Iris pigment epithelial cell (primary cell): ENCODE measurements at regions not wholly inside any gene's neighbourhood (a gene's known extent, or its start where the extent isn't known, plus 50 kb on each side); places are given as distances from the start of the nearest gene placed in this dataset.
"Not testable (repeated sequence)": the region's sequence is repeated elsewhere in the genome, so short reads cannot be mapped to it uniquely, and the experiment has no call there.

Source experiments
- DNase-seq: peaks from one replicate; pipeline ENCODE4 v3.0.0-alpha.2; 2011; ENCODE audit warnings: low read depth

DNA sequence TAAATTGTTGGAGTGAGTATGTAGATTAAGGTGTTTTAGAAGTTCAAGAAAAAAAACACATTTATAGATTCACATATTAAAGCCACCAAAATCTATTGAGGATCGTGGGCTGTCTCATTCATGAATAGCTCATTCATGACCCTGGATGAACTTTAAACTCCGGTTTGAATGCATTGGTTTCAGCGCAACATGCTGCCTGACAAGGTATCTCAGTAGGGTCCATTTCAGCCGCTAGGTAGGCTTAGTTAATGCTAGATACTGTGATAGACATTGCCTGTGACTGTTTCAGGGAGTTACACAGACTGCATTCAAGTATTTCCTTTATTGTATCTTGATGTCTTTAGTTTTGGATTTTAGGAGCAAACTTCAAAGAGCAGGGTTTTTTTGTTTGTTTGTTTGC is 140.5 kb upstream of the POGK start:
- DNase-seq: no peak

DNA sequence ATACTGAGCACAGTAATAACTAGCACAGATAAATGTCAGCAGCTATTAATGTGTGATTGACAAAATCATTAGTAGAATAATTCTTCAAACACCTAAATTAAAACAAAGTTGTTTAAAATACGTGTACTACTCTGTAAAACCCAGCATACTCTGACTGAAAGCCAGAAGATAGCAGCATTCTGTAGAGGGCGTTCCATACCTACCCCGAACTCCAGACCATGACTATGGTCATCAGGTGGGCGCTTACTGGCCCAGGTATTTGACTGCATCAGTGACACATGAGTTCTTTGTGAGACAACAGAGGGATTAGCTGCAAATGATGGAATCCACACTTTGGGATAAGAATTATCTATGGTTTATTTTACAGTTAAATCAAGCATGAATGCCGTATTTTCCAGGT is 139.7 kb upstream of the POGK start:
- DNase-seq: no peak

DNA sequence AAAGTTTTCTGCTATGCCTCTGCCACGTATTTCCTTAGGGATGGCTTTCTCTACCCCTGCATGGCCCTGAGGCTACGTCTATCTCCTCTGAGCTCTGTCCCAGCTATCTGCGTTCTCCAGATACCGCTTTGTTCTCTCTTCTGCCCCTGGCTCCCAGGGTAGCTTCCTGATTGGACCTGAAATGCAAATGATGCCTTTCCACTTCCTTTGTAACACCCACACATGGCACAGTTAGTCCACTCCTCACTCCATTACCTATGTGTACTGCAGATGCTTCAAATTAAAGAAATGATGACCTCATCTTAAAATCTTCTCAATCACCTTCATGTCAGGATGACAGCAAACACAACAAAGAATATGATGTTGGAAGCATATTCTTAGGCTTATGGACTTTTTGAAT is 138.6 kb upstream of the POGK start:
- DNase-seq: no peak

DNA sequence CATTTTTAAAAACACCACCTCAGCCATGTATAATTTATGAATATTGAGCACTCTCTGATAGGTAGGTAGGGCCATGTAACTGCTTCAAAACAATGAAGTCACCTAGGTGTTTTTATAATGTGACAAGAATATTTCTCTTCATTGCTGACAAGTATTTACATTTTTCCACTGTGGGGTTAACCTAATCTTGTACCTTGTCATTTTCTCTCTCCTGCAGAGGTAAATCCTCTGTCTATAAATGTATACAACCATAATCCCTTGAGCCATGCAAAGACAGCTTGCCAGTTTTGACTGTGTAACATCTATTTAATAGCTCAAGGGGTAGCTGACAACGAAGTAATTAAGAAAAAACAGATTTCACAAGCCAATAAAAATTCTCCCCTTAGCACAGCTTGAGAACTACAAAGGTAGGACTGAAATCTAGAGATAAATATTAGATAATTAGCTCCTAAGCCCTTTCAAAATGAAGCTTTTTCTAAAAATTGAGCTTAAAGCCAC is 137.6 kb upstream of the POGK start:
- no peak for DNase-seq

DNA sequence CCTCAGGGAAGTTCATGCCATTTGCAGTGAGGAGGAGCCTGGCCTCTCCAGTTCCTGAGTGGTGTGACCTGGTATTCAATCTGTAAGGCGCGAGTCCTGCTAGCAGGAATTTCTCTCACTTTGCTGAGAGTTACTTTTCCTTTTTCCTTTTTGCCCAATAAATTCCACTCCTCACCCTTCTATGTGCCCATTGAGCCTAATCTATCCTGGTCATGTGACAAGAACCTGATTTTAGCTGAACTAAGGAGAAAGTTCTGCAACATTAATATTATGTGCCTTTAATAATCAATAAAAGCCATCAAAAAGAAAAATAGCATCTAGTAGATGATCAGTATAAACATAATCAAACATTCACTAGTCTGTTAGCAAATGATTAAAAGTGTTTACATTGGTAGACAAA is 136.1 kb upstream of the POGK start:
- DNase-seq: no peak

DNA sequence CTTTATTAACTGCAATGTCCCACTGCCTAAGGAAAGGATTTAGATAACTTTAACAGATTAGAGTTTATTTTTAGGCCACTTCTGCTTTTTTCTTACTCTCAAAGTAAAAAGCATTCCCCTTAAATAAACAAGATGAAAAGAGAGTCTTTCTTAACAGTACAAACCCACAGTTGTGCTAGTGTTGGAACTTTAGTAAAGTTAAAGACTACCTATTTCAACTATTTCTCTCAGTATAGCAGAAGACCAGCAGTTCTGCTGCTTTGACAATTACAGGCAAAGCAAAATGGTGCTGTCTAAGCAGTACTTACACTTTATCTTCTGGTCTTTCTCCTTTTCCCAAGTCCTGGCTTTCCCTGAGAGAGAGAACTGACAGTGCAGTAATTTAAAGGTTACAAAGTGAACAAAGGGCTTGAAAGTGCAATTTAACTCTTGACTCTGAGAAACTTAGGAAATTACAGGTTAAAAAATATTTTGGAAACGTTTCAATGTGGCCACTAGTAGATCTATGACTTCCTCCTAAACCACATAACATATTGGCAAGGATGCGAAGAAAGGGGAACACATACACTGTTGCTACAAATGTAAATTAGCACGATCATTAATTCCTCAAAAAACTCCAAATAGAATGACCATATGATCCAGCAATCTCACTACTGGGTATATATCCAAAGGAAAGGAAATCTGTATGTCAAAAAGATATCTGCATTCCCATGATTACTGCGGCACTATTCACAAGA is 135.4 kb upstream of the POGK start:
- DNase-seq: no peak

DNA sequence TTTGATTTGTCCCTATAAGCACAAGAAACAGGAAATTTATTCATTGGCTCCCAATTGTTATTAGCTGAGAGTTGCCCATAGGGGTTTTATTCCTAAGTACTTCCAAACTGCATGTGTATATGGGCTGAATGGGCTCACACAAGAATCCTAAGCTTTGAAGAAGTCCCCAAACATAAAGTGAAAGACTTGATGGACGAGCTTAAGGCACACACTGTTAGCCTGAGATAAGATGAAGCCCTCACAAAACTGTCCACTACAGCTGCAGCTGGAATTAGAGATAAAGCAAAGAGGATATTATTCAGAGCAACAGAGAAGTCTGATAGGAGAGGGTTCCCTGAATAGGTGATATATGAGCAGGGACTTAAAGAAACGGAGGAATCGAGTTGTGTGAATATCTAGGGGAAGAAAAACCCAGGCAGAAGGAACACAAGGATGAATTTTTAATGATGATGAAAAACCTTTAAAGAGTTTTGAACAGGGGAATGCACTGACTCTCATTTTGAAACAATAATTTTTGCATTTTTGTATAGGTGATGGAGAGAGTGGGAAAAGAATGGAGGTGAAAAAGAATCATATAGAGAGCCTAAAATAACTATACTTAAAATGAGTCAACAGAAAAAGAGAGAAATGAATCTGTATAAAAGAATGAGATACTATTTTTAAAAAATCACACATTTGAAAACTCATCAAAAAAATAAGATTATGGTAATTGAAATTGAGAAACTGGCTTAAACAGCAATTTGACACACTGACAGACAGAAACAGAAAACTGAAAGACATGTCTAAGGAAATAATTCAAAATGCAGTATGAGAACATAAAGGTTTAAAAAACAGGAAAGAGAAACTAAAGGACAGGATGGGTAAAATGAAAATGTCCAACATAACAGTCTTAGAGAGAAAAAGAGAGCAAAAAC is 133.6 kb upstream of the POGK start:
- no peak for DNase-seq

DNA sequence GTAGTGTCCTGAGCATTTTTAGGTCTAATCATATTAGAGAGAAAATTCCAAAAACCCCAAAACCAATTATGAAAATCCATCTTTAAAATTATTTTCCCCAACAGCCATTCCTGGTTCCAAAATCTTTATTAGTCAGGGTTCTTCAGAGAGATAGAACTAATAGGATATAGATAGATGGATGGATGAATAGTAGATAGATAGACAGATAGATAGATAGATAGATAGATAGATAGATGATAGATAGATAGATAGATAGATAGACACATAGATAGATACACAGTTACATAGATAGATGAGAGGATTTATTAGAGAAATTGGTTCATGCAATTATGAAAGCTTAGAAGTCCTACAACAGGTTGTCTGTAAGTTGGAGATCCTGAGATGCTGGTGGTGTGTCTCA is 122.7 kb upstream of the POGK start:
- DNase-seq: no peak

DNA sequence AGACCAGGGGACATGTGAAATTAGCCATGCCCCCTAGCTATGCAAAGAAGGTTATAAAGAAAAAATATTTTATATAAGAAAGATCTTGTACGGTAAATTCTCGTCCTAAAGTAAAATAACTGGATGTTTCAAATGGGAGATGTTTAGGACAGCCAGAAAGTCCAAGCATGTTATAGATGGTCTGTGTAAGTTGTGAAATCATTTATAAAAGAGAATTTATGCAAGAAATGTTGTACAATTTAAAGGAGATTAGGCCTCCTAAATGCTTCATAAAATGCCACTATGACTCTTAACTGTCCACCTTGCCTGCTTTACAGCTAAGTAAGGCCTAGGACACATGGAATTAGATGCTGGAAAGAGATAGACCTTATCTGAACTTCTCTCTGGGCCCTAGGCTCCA is 118.1 kb upstream of the POGK start:
- no peak for DNase-seq

DNA sequence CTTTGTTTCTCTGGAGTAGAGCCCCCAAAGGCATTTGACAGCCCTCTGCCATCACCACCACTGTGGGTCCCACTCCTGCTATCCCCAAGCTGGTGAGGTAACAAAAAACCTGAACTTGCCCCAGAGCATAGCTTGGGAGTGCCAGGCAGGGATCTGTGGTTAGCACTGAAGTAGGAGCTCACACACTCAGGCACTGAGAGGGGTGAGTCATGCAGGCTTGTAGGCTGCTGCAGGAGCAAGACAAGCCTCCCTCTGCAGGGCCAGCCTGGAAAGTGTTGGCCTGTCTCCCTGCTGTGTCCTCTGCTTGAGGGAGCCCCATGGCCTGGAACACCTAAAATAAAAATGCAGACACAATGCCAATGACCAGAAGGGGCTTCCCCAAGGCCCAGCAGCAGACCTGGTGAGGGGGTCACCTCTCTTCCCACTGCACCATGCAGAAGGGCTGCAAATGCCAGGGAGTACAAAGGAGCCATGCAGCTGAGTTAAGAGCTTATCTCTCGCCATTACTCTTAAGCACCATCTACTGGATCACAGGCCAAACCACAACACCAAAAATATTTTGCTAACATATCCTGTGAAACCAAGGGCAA is 108.9 kb upstream of the POGK start:
- DNase-seq: peak; percentile 27

DNA sequence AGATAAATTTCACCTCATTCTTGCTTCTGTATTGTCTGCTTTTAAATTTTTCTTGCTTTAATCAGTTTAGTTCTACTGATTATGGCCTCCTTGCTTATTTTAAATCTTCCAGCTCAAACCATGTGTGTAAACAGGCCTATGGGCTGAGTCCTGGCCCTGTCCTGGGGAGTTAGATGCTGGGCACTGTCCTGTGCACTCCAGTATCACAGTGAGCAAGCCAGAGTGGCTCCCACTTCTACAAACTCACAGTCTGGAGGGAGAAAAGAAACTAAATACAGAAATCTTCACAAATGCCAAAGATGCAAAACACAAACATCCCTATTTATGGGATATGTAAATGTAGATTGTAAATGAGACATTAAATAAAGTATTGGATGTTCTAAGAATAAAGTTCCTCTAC is 101.1 kb upstream of the POGK start:
- no peak for DNase-seq

DNA sequence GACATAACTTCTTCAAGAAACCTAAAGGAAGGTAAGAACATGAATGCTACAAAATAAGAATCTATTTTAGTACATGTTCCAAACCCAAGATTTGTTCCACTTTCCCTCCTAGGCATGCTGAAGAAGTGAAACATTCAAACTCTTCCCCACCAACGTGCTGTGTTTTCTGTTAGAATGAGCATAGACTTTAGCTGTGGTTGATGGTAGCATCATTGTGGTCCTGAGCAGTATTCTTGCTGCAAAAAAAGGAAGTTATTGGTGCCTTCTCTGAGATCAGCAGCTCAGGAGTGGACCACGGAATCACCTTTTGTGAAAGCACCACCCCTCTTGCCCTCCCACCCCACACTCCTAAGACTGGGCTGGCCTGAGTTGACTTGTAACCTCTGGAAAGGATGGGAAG is 100.4 kb upstream of the POGK start:
- DNase-seq: no peak

DNA sequence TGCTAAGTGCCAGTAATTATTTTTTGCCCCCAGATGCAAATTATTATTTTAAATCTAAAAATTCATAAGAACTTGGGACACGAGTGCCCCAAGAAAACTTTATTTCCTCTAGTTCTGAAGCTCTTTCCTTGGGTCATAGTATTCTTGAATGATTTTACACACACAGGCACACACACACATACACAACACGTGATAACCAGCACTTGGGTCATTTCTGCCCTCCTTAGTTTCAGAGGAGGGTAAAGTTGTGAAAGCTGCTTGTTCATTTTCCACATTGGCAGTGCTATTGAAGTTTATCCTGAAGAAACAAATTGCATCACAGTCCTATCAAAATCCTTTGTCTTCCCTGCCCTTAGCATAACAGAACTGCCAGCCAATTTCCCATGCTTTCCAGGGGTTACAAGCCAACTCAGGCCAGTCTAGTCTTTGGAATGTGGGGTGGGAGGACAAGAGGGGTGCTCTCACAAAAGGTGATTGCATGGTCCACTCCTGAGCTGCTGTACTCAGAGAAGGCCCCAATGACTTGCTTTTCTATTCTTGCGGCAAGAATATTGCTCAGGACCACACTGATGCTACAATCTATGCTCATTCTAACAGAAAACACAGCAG is 98.5 kb upstream of the POGK start:
- DNase-seq: no peak

DNA sequence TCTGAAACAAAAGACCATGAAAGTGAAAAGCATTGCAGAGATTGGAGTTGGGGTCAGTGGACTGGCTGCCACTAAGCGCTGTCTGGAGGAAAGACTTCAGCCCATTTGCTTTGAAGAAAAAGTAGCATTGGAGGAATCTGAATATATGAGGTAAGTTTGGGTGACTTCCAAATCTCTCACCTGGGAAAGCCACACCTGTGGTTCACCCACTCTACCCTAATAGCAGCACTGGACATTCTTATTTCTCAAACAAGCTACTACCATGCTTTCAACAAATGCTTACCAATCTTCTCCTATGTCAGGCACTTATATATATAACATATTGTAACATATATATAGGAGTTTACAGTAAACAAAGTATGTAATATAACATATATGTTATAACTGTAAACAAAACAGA is 76.0 kb upstream of the POGK start:
- DNase-seq: no peak

DNA sequence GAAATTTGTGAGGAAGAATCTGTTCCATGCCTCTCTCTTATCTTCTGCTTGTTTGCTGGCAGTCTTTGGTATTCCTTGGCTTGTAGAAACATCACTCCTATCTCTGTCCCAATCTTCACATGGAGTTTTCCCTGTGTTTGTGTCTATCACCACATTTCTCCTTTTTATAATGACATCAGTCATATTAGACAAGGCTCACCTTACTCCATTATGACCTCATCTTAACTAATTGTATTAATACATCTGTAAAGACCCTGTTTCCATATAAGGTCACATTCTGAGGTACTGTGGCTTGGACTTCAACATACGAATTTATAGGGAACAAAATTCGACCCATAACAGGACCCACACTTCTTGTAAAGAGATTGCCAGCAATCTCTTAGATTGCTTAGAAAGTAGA is 72.3 kb upstream of the POGK start:
- DNase-seq: no peak

DNA sequence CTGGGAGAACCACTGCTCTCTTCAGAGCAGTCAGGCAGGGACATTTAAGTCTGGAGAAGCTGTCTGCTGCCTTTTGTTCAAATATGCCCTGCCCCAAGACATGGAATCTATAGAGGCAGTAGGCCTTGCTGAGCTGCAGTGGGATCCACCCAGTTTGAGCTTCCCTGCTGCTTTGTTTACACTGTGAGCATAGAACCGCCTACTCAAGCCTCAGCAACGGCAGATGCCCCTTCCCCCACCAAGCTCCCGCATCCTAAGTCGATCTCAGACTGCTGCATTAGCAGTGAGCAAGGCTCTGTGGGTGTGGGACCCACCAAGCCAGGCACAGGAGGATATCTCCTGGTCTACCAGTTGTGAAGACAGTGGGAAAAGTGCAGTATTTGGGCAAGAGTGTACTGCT is 54.6 kb upstream of the POGK start:
- not testable (repeated sequence) for DNase-seq

DNA sequence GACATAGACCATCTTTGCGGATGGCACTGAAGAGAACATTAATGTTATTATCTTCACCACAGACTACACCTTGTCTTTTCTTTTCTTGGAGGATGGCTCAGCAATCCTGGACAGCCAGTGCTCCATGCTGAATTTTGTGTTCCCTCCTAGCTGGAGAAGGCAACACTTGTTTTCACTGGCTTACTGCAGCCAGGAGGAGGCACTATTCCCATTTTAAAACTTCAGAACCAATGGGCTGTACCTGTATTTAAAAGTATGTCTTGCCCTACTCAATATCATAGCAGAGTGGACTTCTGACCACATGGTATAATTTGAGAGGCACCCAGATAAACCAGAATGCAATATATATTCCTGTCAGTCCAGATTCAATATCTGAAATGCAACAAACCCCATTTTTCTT is 53.3 kb upstream of the POGK start:
- DNase-seq: no peak

DNA sequence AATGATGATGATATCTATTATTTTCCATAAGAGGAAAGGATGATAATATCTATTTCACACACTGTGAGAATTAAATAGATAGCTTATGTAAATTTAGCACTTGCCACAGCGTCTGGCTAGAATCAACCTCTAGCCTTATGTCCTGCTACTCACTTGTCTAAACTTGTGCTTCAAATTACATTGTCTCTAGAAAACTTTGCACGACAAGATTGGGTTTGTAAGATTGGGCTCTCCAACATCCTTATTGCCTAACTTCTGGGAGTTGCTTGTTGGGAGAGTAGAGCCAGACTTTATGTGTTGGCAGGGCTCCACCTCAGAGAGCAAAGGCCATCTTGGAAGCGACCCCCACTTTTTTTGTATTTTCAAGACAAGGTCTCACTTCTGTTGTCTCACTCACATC is 50.0 kb upstream of the POGK start:
- DNase-seq: no peak
